T-helper 17 cell (primary cell): ENCODE measurements at regions not wholly inside any gene's neighbourhood (a gene's known extent, or its start where the extent isn't known, plus 50 kb on each side); places are given as distances from the start of the nearest gene placed in this dataset.
A peak's percentile ranks its signal among the peaks of the same experiment; 100 is the strongest.

Experiments used
- ATAC-seq: fragments of 150-1000 bp; cut with Tn5 transposase; 2 replicates; pipeline ENCODE4 v1.10.0; 2021; ENCODE audit warnings: mild to moderate bottlenecking, moderate library complexity
- DNase-seq, 3 donors: peaks; one replicate each; pipeline versions ENCODE4 v3.0.0 to v3.0.0-alpha.2; 2020 to 2021
- H3K9me3 ChIP-seq: one replicate; pipeline ENCODE4 v1.7.0; 2013; ENCODE audit warnings: low read length, mild to moderate bottlenecking; ENCODE audit not compliant: control insufficient read depth, poor library complexity, severe bottlenecking
- H3K27ac Mint-ChIP-seq: one replicate; pipeline ENCODE4 v1.8.0; 2022; ENCODE audit warnings: mild to moderate bottlenecking, moderate library complexity, mixed read lengths
- H3K27me3 Mint-ChIP-seq: one replicate; pipeline ENCODE4 v1.8.0; 2022; ENCODE audit warnings: mixed read lengths
- H3K36me3 Mint-ChIP-seq: one replicate; pipeline ENCODE4 v1.8.0; 2022; ENCODE audit warnings: low read depth, mixed read lengths
- H3K4me1 Mint-ChIP-seq: one replicate; pipeline ENCODE4 v1.8.0; 2022; ENCODE audit warnings: mild to moderate bottlenecking, mixed read lengths
- H3K4me3 Mint-ChIP-seq: one replicate; pipeline ENCODE4 v1.8.0; 2022; ENCODE audit warnings: mild to moderate bottlenecking, moderate library complexity, mixed read lengths

DNA sequence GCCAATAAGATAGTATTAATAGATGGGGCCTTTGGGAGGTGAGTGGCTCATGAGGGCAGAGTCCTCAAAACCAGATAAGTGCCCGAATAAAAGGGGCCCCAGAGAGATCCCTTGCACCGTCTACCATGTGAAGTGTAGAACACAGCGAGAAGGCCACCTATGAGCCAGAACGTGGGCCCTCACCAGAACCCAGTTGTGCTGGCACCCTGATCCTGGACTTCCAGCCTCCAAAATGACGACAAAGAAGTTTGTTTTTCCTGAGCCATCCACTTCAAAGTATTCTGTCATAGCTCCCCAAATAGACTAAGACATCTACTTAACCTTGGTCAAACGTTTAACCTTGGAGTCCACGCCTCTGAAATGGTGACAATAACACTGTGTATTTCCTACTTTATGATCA lies 158.1 kb downstream of the EFNB2 start:
- H3K4me1 Mint-ChIP-seq = no peaks in the 10 kb centered on the region
- H3K9me3 ChIP-seq = no peaks in the 10 kb centered on the region
- DNase-seq (no peak), ATAC-seq (no peak)
- H3K36me3 Mint-ChIP-seq = no peaks in the 10 kb centered on the region
- no peak overlapping the region for H3K27ac Mint-ChIP-seq
- peaks cover 33% of the 10 kb centered on the region for H3K27me3 Mint-ChIP-seq
- no peak overlapping the region for H3K4me3 Mint-ChIP-seq

DNA sequence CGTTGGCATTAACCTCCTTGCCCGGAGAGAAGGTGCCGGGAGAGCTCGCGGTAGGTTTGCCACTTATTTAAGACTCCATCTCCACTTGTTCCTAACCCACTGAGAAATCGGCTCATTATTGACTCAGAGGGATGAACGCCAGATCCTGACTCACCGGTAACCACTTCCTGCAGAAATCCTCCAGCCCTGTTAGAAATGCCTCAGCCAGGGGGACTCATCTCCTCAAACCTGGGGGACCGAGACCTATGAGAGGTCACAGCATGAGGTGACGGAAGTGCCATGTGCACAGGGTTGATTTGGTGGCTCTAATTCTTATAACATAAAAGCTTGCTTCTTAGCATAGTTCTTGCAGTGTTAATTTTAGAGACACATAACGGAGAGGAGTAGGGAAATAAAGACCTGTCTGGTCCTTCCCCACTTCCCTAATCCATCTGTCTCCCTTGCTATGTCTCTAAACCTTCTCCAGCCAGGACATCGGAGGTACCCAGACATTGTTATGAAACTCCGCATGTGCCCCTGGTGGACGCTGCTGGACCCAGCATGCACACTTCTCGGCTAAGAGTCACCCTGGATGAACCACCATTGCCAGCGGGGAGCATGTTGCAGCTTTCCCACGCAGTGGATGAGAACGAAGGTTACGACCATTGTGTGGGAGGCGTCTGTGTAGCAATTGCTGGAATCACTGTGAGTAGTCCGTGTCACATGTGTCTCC lies 158.9 kb downstream of the EFNB2 start:
- Mint-ChIP-seq H3K27ac (no peak overlapping the region), H3K4me1 (no peaks in the 10 kb centered on the region)
- ATAC-seq = no peak

DNA sequence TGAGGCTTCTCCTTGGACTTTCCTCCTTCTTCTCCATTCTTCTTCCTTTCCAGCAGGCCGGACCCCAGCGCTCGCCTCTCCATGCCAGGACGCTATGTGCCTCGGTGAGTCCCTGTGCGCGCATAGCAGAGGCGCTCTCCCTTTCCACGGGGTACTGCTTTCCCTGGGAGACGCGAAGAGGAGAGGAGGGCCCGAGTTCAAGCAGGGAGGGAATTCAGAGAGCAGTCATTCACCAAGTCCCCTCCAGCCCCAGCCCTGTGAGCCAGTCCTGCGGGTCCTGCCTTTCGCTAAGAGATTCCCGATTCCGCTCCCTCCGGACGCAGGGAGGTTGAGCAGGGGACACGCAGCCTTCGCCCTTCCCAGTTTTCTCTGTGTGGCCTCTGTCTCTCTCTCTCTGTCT lies 160.4 kb downstream of the EFNB2 start:
- no peak overlapping the region for H3K4me3 Mint-ChIP-seq
- peaks cover 39% of the 10 kb centered on the region for H3K27me3 Mint-ChIP-seq
- no peaks in the 10 kb centered on the region for H3K9me3 ChIP-seq
- no peak for ATAC-seq
- no peaks in the 10 kb centered on the region for H3K36me3 Mint-ChIP-seq
- H3K4me1 Mint-ChIP-seq = no peaks in the 10 kb centered on the region
- no peak overlapping the region for H3K27ac Mint-ChIP-seq
- no peak for DNase-seq

More for the DNA sequence above, 158.9 kb downstream of the EFNB2 start:
- H3K4me3 Mint-ChIP-seq = no peak overlapping the region
- H3K36me3 Mint-ChIP-seq = no peaks in the 10 kb centered on the region
- H3K9me3 ChIP-seq = no peaks in the 10 kb centered on the region
- DNase-seq = no peak
- H3K27me3 Mint-ChIP-seq = peaks cover 33% of the 10 kb centered on the region

DNA sequence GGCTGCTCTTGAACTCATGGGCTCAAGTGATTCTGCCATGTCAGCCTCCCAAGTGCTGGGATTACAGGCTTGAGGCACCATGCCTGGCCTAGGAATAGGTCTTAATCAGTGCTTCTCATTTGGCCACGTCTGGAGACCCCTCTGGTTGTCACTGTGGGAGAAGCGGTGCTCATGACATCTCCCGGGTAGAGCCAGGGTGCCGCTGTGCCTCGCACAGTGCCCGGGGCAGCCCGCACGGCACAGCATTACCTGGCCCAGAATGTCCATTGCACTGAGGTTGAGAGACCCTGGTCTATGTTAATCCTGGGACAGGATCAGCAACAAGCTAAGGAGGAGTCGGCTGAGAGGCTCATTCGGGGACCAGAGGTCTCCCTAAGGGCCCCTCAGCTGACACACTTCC lies 160.8 kb downstream of the EFNB2 start:
- no peak overlapping the region for H3K27ac Mint-ChIP-seq
- H3K4me3 Mint-ChIP-seq = no peak overlapping the region
- H3K36me3 Mint-ChIP-seq = no peaks in the 10 kb centered on the region
- H3K9me3 ChIP-seq = no peaks in the 10 kb centered on the region
- H3K4me1 Mint-ChIP-seq = no peaks in the 10 kb centered on the region
- no peak for ATAC-seq
- no peak for DNase-seq
- peaks cover 39% of the 10 kb centered on the region for H3K27me3 Mint-ChIP-seq

DNA sequence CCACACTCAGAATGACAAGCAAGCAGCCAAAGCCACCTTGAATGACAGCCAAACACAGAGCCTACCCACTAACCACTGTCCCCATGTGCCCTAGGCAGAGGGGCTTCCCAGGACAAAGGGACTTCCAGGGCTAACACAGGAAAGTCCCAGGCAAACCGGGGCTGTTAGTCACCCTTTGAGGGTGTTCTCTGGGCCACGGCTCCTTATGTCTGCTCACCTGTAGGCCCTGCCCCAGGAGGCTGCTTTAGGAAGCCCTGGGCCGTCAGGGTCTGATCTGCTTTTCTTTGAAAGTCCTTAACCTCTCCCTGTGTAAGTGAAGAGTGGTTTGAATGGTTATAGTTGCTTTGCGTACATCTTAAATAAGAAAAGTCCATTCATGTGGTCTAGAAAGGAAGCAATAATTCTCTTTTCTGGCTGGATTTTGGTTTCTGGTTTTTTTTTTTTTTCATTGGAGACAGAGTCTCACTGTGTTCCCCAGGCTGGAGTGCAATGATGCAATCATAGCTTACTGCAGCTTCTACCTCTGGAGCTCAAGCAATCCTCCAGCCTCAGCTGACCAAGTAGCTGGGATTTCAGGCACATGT lies 161.4 kb downstream of the EFNB2 start:
- H3K27ac Mint-ChIP-seq = no peak overlapping the region
- H3K9me3 ChIP-seq = no peaks in the 10 kb centered on the region
- peak; percentile 40 for ATAC-seq
- no peaks in the 10 kb centered on the region for H3K4me1 Mint-ChIP-seq
- peaks cover 36% of the 10 kb centered on the region for H3K27me3 Mint-ChIP-seq
- no peak overlapping the region for H3K4me3 Mint-ChIP-seq
- DNase-seq = no peak
- no peaks in the 10 kb centered on the region for H3K36me3 Mint-ChIP-seq

DNA sequence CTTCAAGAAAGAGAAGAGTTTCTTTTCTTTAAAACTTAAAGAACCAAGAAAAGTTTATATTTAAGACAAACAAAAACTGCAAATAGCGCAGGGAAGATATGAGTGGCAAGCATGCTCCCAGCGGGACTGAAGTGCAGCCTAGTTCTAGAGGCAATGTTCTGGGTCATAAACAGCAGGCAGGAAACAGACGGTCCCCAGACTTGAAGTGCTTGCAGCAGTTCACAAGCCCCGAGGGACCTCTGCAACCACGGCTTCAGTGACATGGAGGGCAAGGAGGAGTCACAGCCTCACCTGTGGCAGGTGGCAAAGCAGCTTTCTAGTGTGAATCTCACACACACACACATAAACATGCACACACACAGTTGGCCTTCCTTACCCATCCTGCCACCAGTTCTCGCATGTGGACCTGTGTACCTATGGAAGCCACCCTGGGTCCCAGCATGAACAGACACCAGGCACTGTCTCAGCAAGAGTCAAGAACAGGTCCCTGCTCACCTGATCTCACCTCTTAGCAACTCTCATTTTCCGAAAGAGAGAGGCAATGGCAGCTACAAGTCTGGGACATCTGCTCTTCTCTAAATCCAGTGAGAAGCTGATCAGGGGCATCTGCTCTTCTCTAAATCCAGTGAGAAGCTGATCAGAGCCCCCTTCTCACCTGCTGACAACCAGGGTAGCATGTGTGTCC lies 162.0 kb downstream of the EFNB2 start:
- peak; percentile 16 for ATAC-seq
- DNase-seq = no peak
- Mint-ChIP-seq H3K27ac (no peak overlapping the region), H3K4me3 (no peak overlapping the region), H3K27me3 (peaks cover 32% of the 10 kb centered on the region), H3K36me3 (no peaks in the 10 kb centered on the region), H3K4me1 (no peaks in the 10 kb centered on the region)
- no peaks in the 10 kb centered on the region for H3K9me3 ChIP-seq

DNA sequence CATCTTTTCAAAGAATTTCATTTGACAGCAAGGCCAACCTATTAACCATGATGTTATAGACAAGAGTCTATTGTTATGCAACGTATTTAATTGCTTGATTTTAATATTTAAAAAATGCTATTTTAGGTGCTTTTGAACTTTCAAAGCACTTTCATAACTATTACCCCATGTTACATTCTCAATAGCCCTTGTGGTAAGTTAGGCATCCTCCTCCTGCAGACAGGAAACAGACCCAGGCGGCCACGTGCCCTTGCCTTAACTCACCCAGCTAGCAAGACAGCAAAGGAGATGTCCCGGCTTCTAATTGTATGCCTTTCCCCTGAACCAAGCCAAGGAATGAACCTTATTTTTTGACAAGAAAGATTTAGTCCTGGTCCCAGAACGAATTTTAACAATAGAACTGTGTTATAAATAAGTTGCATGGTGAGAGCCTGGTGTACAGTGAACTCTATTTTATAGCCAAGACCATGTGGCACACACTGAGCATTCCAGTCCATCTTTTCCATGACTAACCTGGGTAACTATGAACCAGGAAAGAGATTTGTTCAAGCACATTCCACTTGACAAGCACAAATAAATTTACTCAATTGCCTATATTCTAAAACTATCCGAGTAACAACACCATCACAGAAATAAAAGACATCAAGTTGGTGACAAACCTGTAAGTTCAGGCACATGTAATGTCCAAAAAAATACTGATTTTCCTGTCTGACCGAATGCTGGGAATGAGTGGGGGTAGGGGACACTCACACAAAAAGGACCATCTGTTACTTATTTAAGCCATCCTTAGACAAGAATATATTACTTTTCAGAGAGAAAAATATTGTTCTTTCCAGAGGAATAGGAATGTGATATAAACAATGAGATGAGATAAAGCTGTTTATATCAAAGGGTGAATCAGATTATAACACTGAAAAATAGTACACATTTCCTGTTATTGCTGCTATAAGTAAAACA lies 163.0 kb downstream of the EFNB2 start:
- no peak for DNase-seq
- H3K4me3 Mint-ChIP-seq = no peak overlapping the region
- no peaks in the 10 kb centered on the region for H3K9me3 ChIP-seq
- no peak overlapping the region for H3K27ac Mint-ChIP-seq
- peaks cover 32% of the 10 kb centered on the region for H3K27me3 Mint-ChIP-seq
- no peak for ATAC-seq
- no peaks in the 10 kb centered on the region for H3K36me3 Mint-ChIP-seq
- no peaks in the 10 kb centered on the region for H3K4me1 Mint-ChIP-seq

DNA sequence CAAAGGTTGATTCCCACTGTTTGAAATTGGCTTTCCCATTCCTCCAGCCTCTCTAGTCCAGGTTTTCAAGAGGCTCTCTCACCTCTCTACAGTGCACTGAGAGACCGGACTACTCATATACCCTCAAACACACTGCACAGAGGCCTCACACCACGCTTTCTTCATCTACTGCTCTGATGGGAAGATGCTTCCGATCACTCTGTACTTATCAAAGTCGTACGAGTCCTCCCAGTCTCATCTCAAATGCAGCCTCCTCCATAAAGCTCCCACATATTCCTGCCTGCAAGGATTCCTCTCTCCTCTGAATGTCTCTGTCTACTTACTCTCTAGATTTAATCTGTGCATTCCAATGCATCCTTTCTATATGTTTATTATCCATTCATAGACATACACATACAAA lies 164.4 kb downstream of the EFNB2 start:
- Mint-ChIP-seq H3K36me3 (no peaks in the 10 kb centered on the region), H3K27ac (no peak overlapping the region), H3K4me1 (no peaks in the 10 kb centered on the region), H3K4me3 (no peak overlapping the region), H3K27me3 (peaks cover 23% of the 10 kb centered on the region)
- no peak for DNase-seq
- ATAC-seq = no peak
- H3K9me3 ChIP-seq = no peaks in the 10 kb centered on the region

DNA sequence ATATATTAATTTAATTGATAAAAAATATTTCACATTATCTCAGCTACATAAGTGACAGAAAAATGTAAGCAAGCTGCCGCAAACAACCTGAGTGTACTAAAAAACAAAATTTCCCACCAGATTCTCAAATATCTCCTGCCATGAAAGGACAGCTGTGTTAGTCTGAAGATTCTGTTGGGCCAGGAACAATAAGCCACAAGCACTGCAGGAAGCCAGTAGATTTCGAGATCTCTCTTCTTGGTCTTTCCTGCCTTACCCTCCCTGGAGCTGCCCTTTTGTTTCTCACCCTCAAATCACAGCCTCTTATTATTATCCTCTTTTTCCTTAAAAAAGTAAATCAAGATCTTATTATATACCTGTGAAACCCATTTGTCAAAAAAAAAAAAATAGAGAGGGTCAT lies 165.6 kb downstream of the EFNB2 start:
- Mint-ChIP-seq H3K27ac (no peak overlapping the region), H3K27me3 (peaks cover 17% of the 10 kb centered on the region), H3K36me3 (no peaks in the 10 kb centered on the region), H3K4me1 (no peaks in the 10 kb centered on the region), H3K4me3 (no peak overlapping the region)
- DNase-seq (no peak), ATAC-seq (no peak)
- no peaks in the 10 kb centered on the region for H3K9me3 ChIP-seq

DNA sequence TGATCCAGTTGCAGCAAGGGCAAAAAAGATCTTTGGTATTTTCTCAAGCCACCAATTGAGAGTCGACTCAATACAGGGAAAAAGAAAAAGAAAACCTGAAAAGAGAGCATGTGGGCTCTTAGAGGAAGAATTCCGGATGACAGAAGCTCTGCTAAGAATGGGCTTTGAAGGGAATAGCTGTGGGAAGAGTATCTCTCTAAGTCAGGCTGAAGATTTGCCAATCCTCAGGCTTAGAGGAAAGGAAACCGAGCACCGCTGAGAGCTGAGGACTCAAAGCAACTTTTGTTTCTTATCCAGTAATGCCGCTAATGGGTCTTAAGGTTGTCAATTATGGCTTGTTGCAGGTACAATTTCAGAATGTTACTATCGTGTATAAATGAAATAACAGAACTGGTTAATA lies 166.4 kb downstream of the EFNB2 start:
- DNase-seq = no peak
- H3K27me3 Mint-ChIP-seq = peaks cover 11% of the 10 kb centered on the region
- no peaks in the 10 kb centered on the region for H3K9me3 ChIP-seq
- ATAC-seq = no peak
- H3K36me3 Mint-ChIP-seq = no peaks in the 10 kb centered on the region
- no peak overlapping the region for H3K27ac Mint-ChIP-seq
- H3K4me3 Mint-ChIP-seq = no peak overlapping the region
- no peaks in the 10 kb centered on the region for H3K4me1 Mint-ChIP-seq

DNA sequence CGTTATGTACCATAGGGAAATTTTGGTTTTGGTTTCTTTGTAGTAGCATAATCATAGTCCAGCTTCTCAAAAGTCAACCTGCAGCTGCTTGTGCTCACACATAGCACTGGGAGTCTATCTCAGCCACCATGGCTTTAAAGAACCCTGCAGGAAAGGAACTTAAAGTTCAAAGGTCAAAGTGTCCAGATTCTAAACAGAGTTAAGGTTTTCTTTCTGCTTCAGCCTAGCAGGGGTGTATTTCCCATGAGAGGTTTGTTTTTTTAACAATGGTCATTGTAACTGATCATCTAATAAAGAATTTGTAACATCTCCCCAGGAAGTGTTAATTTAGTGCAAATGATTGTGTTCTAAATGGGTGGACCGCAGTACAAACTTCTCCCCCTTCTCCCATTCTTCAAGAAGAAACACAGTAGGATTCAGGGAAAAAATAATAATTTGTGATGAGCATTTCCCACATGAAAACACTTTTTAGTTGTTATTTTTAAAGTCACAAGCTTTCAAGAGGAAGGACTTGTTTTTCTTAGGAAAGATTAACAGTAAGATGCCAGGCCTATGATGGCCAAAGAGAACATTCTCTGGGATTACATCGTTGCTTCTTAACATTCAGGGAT lies 168.0 kb downstream of the EFNB2 start:
- DNase-seq (no peak), ATAC-seq (no peak)
- Mint-ChIP-seq H3K27ac (no peak overlapping the region), H3K4me1 (no peaks in the 10 kb centered on the region), H3K36me3 (no peaks in the 10 kb centered on the region), H3K4me3 (no peak overlapping the region), H3K27me3 (peaks cover 15% of the 10 kb centered on the region)
- no peaks in the 10 kb centered on the region for H3K9me3 ChIP-seq

DNA sequence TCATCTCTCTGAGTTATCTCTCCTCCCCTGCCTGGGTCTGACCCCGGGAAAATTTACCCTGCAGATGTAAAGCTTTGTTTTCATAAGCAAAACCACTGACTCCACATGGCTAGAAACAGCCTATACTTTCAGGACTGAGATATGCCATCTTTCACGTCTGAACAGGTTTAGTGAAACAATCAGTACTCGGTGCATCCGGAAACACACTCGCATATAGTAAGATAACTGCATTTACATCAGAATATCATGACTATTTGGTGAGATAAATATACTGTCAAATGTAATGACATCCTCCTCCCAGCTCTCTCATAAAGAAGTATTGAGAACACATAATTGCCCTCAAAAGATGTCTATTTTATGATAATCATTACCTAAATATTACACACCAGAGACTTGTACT lies 172.8 kb downstream of the EFNB2 start:
- H3K27ac Mint-ChIP-seq = no peak overlapping the region
- H3K4me1 Mint-ChIP-seq = no peaks in the 10 kb centered on the region
- ATAC-seq (no peak), DNase-seq (no peak)
- H3K36me3 Mint-ChIP-seq = no peaks in the 10 kb centered on the region
- peaks cover 11% of the 10 kb centered on the region for H3K27me3 Mint-ChIP-seq
- H3K9me3 ChIP-seq = no peaks in the 10 kb centered on the region
- no peak overlapping the region for H3K4me3 Mint-ChIP-seq

DNA sequence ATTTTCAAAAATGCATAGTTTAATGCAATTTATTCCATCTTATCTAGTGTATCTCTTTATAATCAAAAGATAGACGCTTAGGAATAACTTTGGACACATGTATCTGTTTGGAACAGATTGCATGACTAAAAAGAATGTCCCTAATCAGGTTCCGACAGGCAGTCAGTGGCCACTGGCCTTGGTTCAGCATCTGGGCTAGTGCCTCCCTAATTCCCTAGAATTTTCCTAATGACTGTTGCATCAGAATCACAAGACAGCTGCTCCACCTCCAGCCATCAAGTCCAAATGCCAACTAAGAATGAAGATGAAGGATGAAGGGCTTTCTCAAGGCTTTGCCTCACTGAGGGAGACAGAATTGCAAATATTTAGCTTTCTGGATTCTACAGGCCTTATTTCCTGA lies 173.8 kb downstream of the EFNB2 start:
- ATAC-seq = no peak
- no peaks in the 10 kb centered on the region for H3K4me1 Mint-ChIP-seq
- no peaks in the 10 kb centered on the region for H3K36me3 Mint-ChIP-seq
- H3K27me3 Mint-ChIP-seq = peaks cover 17% of the 10 kb centered on the region
- no peak for DNase-seq
- H3K4me3 Mint-ChIP-seq = no peak overlapping the region
- H3K27ac Mint-ChIP-seq = no peak overlapping the region
- H3K9me3 ChIP-seq = no peaks in the 10 kb centered on the region
